ENCODE measurements at regions not wholly inside any gene's neighbourhood (a gene's known extent, or its start where the extent isn't known, plus 50 kb on each side); places are given as distances from the start of the nearest gene placed in this dataset.

- no peak for DNase-seq (ENCODE audit: low spot score)
Measured at GRCh38 chr2:239569401-239570090, 168.7 kb upstream of the HDAC4 start.

- no peak for DNase-seq (ENCODE audit: low spot score)
Measured at GRCh38 chr2:239568601-239569000, 167.8 kb upstream of the HDAC4 start.

GRCh38 chr2:239567786-239568185, 167.0 kb upstream of the HDAC4 start:
- DNase-seq (ENCODE audit: low spot score), result no peak

- DNase-seq (ENCODE audit: low spot score), result no peak
Measured at GRCh38 chr2:239566995-239567568, 166.3 kb upstream of the HDAC4 start.

- DNase-seq (ENCODE audit: low spot score), result no peak
Measured at GRCh38 chr2:239566162-239566994, 165.6 kb upstream of the HDAC4 start.

GRCh38 chr2:239564587-239564986, 163.8 kb upstream of the HDAC4 start:
- DNase-seq (ENCODE audit: low spot score), result no peak

- DNase-seq (ENCODE audit: low spot score), result no peak
Measured at GRCh38 chr2:239563561-239563960, 162.7 kb upstream of the HDAC4 start.

- DNase-seq (ENCODE audit: low spot score), result no peak
Measured at GRCh38 chr2:239561446-239562001, 160.7 kb upstream of the HDAC4 start.

GRCh38 chr2:239559417-239560261, 158.8 kb upstream of the HDAC4 start:
- DNase-seq (ENCODE audit: low spot score), result no peak

- no peak for DNase-seq (ENCODE audit: low spot score)
Measured at GRCh38 chr2:239558661-239559060, 157.8 kb upstream of the HDAC4 start.

- no peak for DNase-seq (ENCODE audit: low spot score)
Measured at GRCh38 chr2:239557516-239557915, 156.7 kb upstream of the HDAC4 start.

- DNase-seq (ENCODE audit: low spot score), result no peak
Measured at GRCh38 chr2:239555571-239555905, 154.7 kb upstream of the HDAC4 start.

- no peak for DNase-seq (ENCODE audit: low spot score)
Measured at GRCh38 chr2:239554766-239555570, 154.1 kb upstream of the HDAC4 start.

GRCh38 chr2:239553376-239554000, 152.7 kb upstream of the HDAC4 start:
- no peak for DNase-seq (ENCODE audit: low spot score)

- no peak for DNase-seq (ENCODE audit: low spot score)
Measured at GRCh38 chr2:239552213-239552926, 151.6 kb upstream of the HDAC4 start.

GRCh38 chr2:239551206-239551605, 150.4 kb upstream of the HDAC4 start:
- DNase-seq (ENCODE audit: low spot score), result no peak

GRCh38 chr2:239550357-239550756, 149.5 kb upstream of the HDAC4 start:
- DNase-seq (ENCODE audit: low spot score), result no peak

GRCh38 chr2:239549711-239550255, 149.0 kb upstream of the HDAC4 start:
- DNase-seq (ENCODE audit: low spot score), result no peak

GRCh38 chr2:239548965-239549595, 148.3 kb upstream of the HDAC4 start:
- no peak for DNase-seq (ENCODE audit: low spot score)

Measured in LoVo (cell line).